ENCODE measurements at regions not wholly inside any gene's neighbourhood (a gene's known extent, or its start where the extent isn't known, plus 50 kb on each side); places are given as distances from the start of the nearest gene placed in this dataset.

GRCh38 chr6:71386215-71386614 is 97.6 kb downstream of the OGFRL1 start:
- no peaks in the 10 kb centered on the region for H3K36me3 ChIP-seq (ENCODE audit: control insufficient read depth in 2 of 2, insufficient read depth in 1 of 2, low read length in 2 of 2)
- POLR2A ChIA-PET, result interaction anchor here (1.1 kb wide), 1 partner anchor 34 kb away, joined by 3 read pairs; no protein-coding TSS in a partner anchor
- H3K9me3 ChIP-seq (ENCODE audit: control insufficient read depth, insufficient read depth, low read depth, low read length), result no peaks in the 10 kb centered on the region
- CTCF ChIA-PET, result interaction anchor here (0.7 to 7.7 kb wide), 5 partner anchors 97 to 566 kb away, joined by 3 to 94 read pairs (median 5); no protein-coding TSS in a partner anchor
- peaks cover 10% of the 10 kb centered on the region for H3K4me1 ChIP-seq (ENCODE audit: control insufficient read depth, insufficient read depth, low read length)
- TF ChIP-seq ZSCAN16 (tag by site-specific recombination; IDR thresholded peaks at IDR 0.05), result no peak
- no peak for TF ChIP-seq ZIC2 (tag by site-specific recombination; IDR thresholded peaks at IDR 0.05)
- TF ChIP-seq ZNF768 (tag by site-specific recombination; IDR thresholded peaks at IDR 0.05), result no peak
- TF ChIP-seq ZNF354C (tag by site-specific recombination; IDR thresholded peaks at IDR 0.05; ENCODE audit: borderline replicate concordance, low read depth), result no peak
- no peak for TF ChIP-seq KLF17 (tag by site-specific recombination; IDR thresholded peaks at IDR 0.05)
- TF ChIP-seq AEBP2 (tag by site-specific recombination; IDR thresholded peaks at IDR 0.05; ENCODE audit: borderline replicate concordance), result no peak
- TF ChIP-seq ZNF280C (tag by site-specific recombination; IDR thresholded peaks at IDR 0.05), result no peak
- no peak for TF ChIP-seq ZNF138 (tag by site-specific recombination; IDR thresholded peaks at IDR 0.05; ENCODE audit: borderline replicate concordance)
- no peak for TF ChIP-seq BCL11A (tag by site-specific recombination; IDR thresholded peaks at IDR 0.05; ENCODE audit: low read depth)
- TF ChIP-seq ZBTB1 (tag by site-specific recombination; IDR thresholded peaks at IDR 0.05), result no peak
- no peak for TF ChIP-seq ZNF621 (tag by site-specific recombination; IDR thresholded peaks at IDR 0.05)
- TF ChIP-seq ZNF112 (tag by site-specific recombination; IDR thresholded peaks at IDR 0.05), result no peak
- TF ChIP-seq ZNF580 (tag by site-specific recombination; IDR thresholded peaks at IDR 0.05), result no peak
- no peak for TF ChIP-seq TRIM28 (IDR thresholded peaks at IDR 0.05; ENCODE audit: borderline replicate concordance, low read length)
- TF ChIP-seq ZNF362 (tag by site-specific recombination; IDR thresholded peaks at IDR 0.05), result no peak
- no peak for TF ChIP-seq ZNF704 (tag by site-specific recombination; IDR thresholded peaks at IDR 0.05)
- no peak for TF ChIP-seq BCL6B (tag by site-specific recombination; IDR thresholded peaks at IDR 0.05)
- TF ChIP-seq ZNF157 (tag by site-specific recombination; IDR thresholded peaks at IDR 0.05), result no peak
- TF ChIP-seq KLF1 (tag by site-specific recombination; IDR thresholded peaks at IDR 0.05), result no peak
- H3K4me3 ChIP-seq (ENCODE audit: low read depth, low read length), result no peak overlapping the region
- no peak overlapping the region for H3K27ac ChIP-seq (ENCODE audit: extremely low read depth, low read depth, low read length)
